ENCODE measurements at regions not wholly inside any gene's neighbourhood (a gene's known extent, or its start where the extent isn't known, plus 50 kb on each side); places are given as distances from the start of the nearest gene placed in this dataset.
"Not testable (repeated sequence)": the region's sequence is repeated elsewhere in the genome, so short reads cannot be mapped to it uniquely, and the experiment has no call there.

- H3K4me1 ChIP-seq (ENCODE audit: insufficient read depth), result no peaks in the 10 kb centered on the region; the same call in 1 of the 2 replicates
- H3K27me3 Mint-ChIP-seq (ENCODE audit: insufficient read depth, low read depth, poor library complexity), result no peaks in the 10 kb centered on the region
- H3K4me3 Mint-ChIP-seq, result no peak overlapping the region
- no peaks in the 10 kb centered on the region for H3K36me3 Mint-ChIP-seq (ENCODE audit: low read depth)
- H3K4me3 ChIP-seq, result no peak overlapping the region
- no peaks in the 10 kb centered on the region for H3K36me3 ChIP-seq (ENCODE audit: insufficient read depth)
- H3K27ac Mint-ChIP-seq, result peak overlapping the region; percentile 79; the same call in 1 of the 2 replicates
- 0 out of 2 replicates have a peak overlapping the region, but pooled peaks have one; percentile 9 for H3K4me2 ChIP-seq
- H3K79me2 ChIP-seq (replicated peaks; ENCODE audit: insufficient read depth), result no peaks in the 10 kb centered on the region
- no peaks in the 10 kb centered on the region for H3F3A ChIP-seq (replicated peaks; ENCODE audit: low read depth)
- DNase-seq (ENCODE audit: low spot score) (peak; percentile 9), ATAC-seq (peak; percentile 74)
- no peaks in the 10 kb centered on the region for H3K9me3 Mint-ChIP-seq
- peaks cover 4% of the 10 kb centered on the region; the same call in 1 of the 3 replicates for H3K4me1 Mint-ChIP-seq
- TF ChIP-seq CREB1 (CRISPR knock-in tag; IDR thresholded peaks at IDR 0.05; ENCODE audit: low read depth) (no peak), ETS1 (IDR thresholded peaks at IDR 0.05) (no peak), POLR2AphosphoS5 (IDR thresholded peaks at IDR 0.05; ENCODE audit: low read depth) (no peak)
- H2AFZ ChIP-seq, result no peak overlapping the region
- H3K27ac ChIP-seq (ENCODE audit: low read depth), result no peak overlapping the region
- no peaks in the 10 kb centered on the region for H3K9me2 ChIP-seq (ENCODE audit: insufficient read depth)
- no peaks in the 10 kb centered on the region for H4K20me1 ChIP-seq (replicated peaks; ENCODE audit: insufficient read depth)
- H3K27me3 ChIP-seq (ENCODE audit: insufficient read depth), result no peaks in the 10 kb centered on the region
Observed at GRCh38 chr6:101150226-101150625, 243.3 kb upstream of the GRIK2 start.

GRCh38 chr6:101157638-101158037 is 235.9 kb upstream of the GRIK2 start:
- not testable (repeated sequence) for H3K9me3 Mint-ChIP-seq; H3K4me1 Mint-ChIP-seq; H4K20me1 ChIP-seq (replicated peaks; ENCODE audit: insufficient read depth); H3K27me3 ChIP-seq (ENCODE audit: insufficient read depth); H2AFZ ChIP-seq; H3F3A ChIP-seq (replicated peaks; ENCODE audit: low read depth); H3K4me1 ChIP-seq (ENCODE audit: insufficient read depth); H3K79me2 ChIP-seq (replicated peaks; ENCODE audit: insufficient read depth); H3K27ac ChIP-seq (ENCODE audit: low read depth); H3K36me3 ChIP-seq (ENCODE audit: insufficient read depth); ATAC-seq; H3K4me3 Mint-ChIP-seq; H3K4me2 ChIP-seq; H3K27ac Mint-ChIP-seq; H3K36me3 Mint-ChIP-seq (ENCODE audit: low read depth); H3K27me3 Mint-ChIP-seq (ENCODE audit: insufficient read depth, low read depth, poor library complexity); DNase-seq (ENCODE audit: low spot score); H3K4me3 ChIP-seq
- H3K9me2 ChIP-seq (ENCODE audit: insufficient read depth), result peaks cover 12% of the 10 kb centered on the region

- H3K9me3 Mint-ChIP-seq, result no peaks in the 10 kb centered on the region
- no peaks in the 10 kb centered on the region for H3K79me2 ChIP-seq (replicated peaks; ENCODE audit: insufficient read depth)
- ATAC-seq, result no peak; the same call in 2 of the 3 replicates
- no peaks in the 10 kb centered on the region for H3K36me3 Mint-ChIP-seq (ENCODE audit: low read depth)
- no peak overlapping the region for H3K27ac Mint-ChIP-seq
- no peaks in the 10 kb centered on the region for H3K27me3 ChIP-seq (ENCODE audit: insufficient read depth)
- no peaks in the 10 kb centered on the region for H4K20me1 ChIP-seq (replicated peaks; ENCODE audit: insufficient read depth)
- H2AFZ ChIP-seq, result 0 out of 2 replicates have a peak overlapping the region, but pooled peaks have one; percentile 6
- DNase-seq (ENCODE audit: low spot score), result peak; percentile 5
- no peak overlapping the region for H3K4me3 Mint-ChIP-seq
- H3K27me3 Mint-ChIP-seq (ENCODE audit: insufficient read depth, low read depth, poor library complexity), result no peaks in the 10 kb centered on the region
- H3K4me1 ChIP-seq (ENCODE audit: insufficient read depth), result no peaks in the 10 kb centered on the region
- H3K4me3 ChIP-seq, result no peak overlapping the region
- H3K9me2 ChIP-seq (ENCODE audit: insufficient read depth), result peaks cover 9% of the 10 kb centered on the region
- H3K36me3 ChIP-seq (ENCODE audit: insufficient read depth), result no peaks in the 10 kb centered on the region
- TF ChIP-seq CTCF (conservative IDR thresholded peaks at IDR 0.05; ENCODE audit: low read depth in 2 of 2) (peak in 1 of 2 experiments; percentile 27; a peak in 2 of 4 replicates), CREB1 (CRISPR knock-in tag; IDR thresholded peaks at IDR 0.05; ENCODE audit: low read depth) (no peak)
- no peak overlapping the region for H3K27ac ChIP-seq (ENCODE audit: low read depth)
- peaks cover 7% of the 10 kb centered on the region; the same call in 1 of the 3 replicates for H3K4me1 Mint-ChIP-seq
- no peaks in the 10 kb centered on the region for H3F3A ChIP-seq (replicated peaks; ENCODE audit: low read depth)
- no peak overlapping the region for H3K4me2 ChIP-seq
Observed at GRCh38 chr6:101163611-101164010, 229.9 kb upstream of the GRIK2 start.
